SU-DHL-6 (cell line): ENCODE measurements at regions not wholly inside any gene's neighbourhood (a gene's known extent, or its start where the extent isn't known, plus 50 kb on each side); places are given as distances from the start of the nearest gene placed in this dataset.
"Not testable (repeated sequence)": the region's sequence is repeated elsewhere in the genome, so short reads cannot be mapped to it uniquely, and the experiment has no call there.

ENCODE experiments used
- H2AFZ ChIP-seq: fragments of 200-600 bp; sonication (generic); 2 replicates; pipeline ENCODE4 v1.6.1; 2014; ENCODE audit warnings: low read depth, mild to moderate bottlenecking, moderate library complexity, mixed read lengths, antibody characterized with exemption, low read length; ENCODE audit not compliant: severe bottlenecking
- H3F3A ChIP-seq: fragments of 200-600 bp; shearing (Covaris generic); 2 replicates; pipeline ENCODE4 v1.6.0; 2016; ENCODE audit warnings: antibody characterized with exemption, mild to moderate bottlenecking; ENCODE audit not compliant: insufficient read depth
- H3K27ac ChIP-seq: fragments of 200-600 bp; sonication (generic); 2 replicates; pipeline ENCODE4 v1.5.1; 2016; ENCODE audit warnings: low read depth, mild to moderate bottlenecking, low read length, moderate library complexity, mixed read lengths
- H3K27me3 ChIP-seq: fragments of 200-600 bp; sonication (generic), shearing (Covaris generic); 2 replicates; pipeline ENCODE4 v1.6.0; 2014; ENCODE audit warnings: mild to moderate bottlenecking, low read length
- H3K36me3 ChIP-seq: fragments of 200-600 bp; sonication (generic); 2 replicates; pipeline ENCODE4 v1.6.1; 2014; ENCODE audit warnings: mild to moderate bottlenecking, low read length, mixed read lengths
- H3K4me2 ChIP-seq: fragments of 300-600, 200-600 bp; shearing (Covaris generic), sonication (generic); 2 replicates; pipeline ENCODE4 v1.6.0; 2014; ENCODE audit warnings: low read length, low read depth, mild to moderate bottlenecking; ENCODE audit not compliant: poor library complexity, severe bottlenecking
- H3K4me3 ChIP-seq: fragments of 200-600 bp; sonication (generic); 2 replicates; pipeline ENCODE4 v1.5.1; 2014; ENCODE audit warnings: antibody characterized with exemption, low read length, mild to moderate bottlenecking, mixed read lengths; ENCODE audit not compliant: insufficient read depth, poor library complexity, severe bottlenecking
- H3K79me2 ChIP-seq: fragments of 200-600 bp; sonication (generic); 2 replicates; pipeline ENCODE4 v1.6.1; 2014; ENCODE audit warnings: mild to moderate bottlenecking, low read length, moderate library complexity; ENCODE audit not compliant: insufficient read depth
- H3K9ac ChIP-seq: fragments of 200-600 bp; sonication (generic); 2 replicates; pipeline ENCODE4 v1.7.0; 2014; ENCODE audit warnings: mild to moderate bottlenecking, low read length
- H3K9me2 ChIP-seq: fragments of 200-600 bp; sonication (generic); replicated peaks from 2 replicates; pipeline ENCODE4 v1.6.1; 2014; ENCODE audit warnings: low read length; ENCODE audit not compliant: insufficient read depth
- H3K9me3 ChIP-seq: fragments of 200-600 bp; sonication (generic); 2 replicates; pipeline ENCODE4 v1.6.1; 2014; ENCODE audit warnings: low read length, mixed read lengths; ENCODE audit not compliant: insufficient read depth
- H4K20me1 ChIP-seq: fragments of 200-600 bp; sonication (generic); 2 replicates; pipeline ENCODE4 v1.6.1; 2014; ENCODE audit warnings: low read depth, mild to moderate bottlenecking, antibody characterized with exemption, low read length, moderate library complexity, mixed read lengths
- EZH2phosphoT487 ChIP-seq: fragments of 200-600 bp; sonication (generic), shearing (Covaris generic); conservative IDR thresholded peaks from 2 replicates; pipeline ENCODE4 v1.6.1; 2018; ENCODE audit warnings: mild to moderate bottlenecking, antibody characterized with exemption, low read length, moderate library complexity, mixed read lengths
- TF ChIP-seq, protein P1 (sequence below): fragments of 200-600 bp; sonication (generic); IDR thresholded peaks from one replicate; pipeline ENCODE4 v1.5.1; 2017; ENCODE audit warnings: antibody characterized with exemption, mild to moderate bottlenecking, low read length, moderate library complexity; ENCODE audit not compliant: insufficient read depth, poor library complexity, severe bottlenecking

DNA sequence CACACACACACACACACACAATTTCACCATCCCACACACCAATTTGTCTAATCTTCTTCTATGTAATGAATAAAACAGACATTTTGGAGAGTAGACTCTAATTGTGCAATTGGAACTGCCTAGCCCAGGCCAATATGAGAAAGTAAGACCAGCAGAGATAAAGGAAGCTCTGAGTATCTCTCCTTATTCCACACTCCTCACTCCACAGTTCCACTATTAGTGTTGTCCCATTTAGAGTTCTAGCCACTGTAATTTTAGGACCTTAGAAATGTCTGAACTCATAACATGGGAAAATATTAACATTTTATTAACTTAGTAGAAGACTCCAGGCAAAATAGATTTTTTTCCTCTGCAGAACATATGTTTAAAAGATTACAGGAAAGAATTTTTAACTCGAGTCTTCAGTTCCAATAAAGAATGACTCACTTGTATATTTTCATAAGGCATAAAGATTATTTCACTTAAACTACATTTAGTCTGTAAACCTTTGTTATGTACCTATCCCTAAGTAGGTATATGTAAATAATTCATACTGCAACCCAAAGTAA, 297.6 kb upstream of the INTU start:
- H3K9ac ChIP-seq, result no peak overlapping the region
- no peaks in the 10 kb centered on the region for H3K27me3 ChIP-seq
- H4K20me1 ChIP-seq, result no peaks in the 10 kb centered on the region
- no peak for TF ChIP-seq EZH2phosphoT487
- TF ChIP-seq, protein P1, sequence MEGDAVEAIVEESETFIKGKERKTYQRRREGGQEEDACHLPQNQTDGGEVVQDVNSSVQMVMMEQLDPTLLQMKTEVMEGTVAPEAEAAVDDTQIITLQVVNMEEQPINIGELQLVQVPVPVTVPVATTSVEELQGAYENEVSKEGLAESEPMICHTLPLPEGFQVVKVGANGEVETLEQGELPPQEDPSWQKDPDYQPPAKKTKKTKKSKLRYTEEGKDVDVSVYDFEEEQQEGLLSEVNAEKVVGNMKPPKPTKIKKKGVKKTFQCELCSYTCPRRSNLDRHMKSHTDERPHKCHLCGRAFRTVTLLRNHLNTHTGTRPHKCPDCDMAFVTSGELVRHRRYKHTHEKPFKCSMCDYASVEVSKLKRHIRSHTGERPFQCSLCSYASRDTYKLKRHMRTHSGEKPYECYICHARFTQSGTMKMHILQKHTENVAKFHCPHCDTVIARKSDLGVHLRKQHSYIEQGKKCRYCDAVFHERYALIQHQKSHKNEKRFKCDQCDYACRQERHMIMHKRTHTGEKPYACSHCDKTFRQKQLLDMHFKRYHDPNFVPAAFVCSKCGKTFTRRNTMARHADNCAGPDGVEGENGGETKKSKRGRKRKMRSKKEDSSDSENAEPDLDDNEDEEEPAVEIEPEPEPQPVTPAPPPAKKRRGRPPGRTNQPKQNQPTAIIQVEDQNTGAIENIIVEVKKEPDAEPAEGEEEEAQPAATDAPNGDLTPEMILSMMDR, result no peak
- H2AFZ ChIP-seq, result no peak overlapping the region
- no peak overlapping the region for H3K4me3 ChIP-seq
- no peaks in the 10 kb centered on the region for H3K79me2 ChIP-seq
- H3F3A ChIP-seq, result no peaks in the 10 kb centered on the region
- H3K4me2 ChIP-seq, result no peak overlapping the region
- no peaks in the 10 kb centered on the region for H3K9me3 ChIP-seq
- no peak overlapping the region for H3K27ac ChIP-seq
- no peaks in the 10 kb centered on the region for H3K9me2 ChIP-seq
- H3K36me3 ChIP-seq, result no peaks in the 10 kb centered on the region

DNA sequence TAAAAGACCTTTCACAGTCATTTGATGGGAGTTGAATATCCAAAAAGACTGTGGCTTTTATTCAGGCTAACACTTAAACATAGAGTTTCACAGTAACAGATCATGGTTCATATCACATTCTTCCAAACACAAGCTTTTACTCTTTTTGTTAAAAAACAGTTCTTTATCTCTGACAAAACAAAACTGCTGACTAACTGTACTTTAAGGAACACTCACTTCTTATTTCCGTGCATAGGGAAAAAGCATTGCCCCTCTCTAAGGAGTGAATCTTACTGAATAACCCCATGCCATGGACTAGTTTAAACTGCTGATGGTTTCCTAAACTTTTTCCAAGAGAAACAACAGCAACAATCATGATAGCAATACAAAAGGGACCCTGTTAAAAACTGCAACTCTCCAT, 297.0 kb upstream of the INTU start:
- no peaks in the 10 kb centered on the region for H3K79me2 ChIP-seq
- no peak overlapping the region for H3K9ac ChIP-seq
- no peaks in the 10 kb centered on the region for H3F3A ChIP-seq
- no peaks in the 10 kb centered on the region for H4K20me1 ChIP-seq
- no peaks in the 10 kb centered on the region for H3K27me3 ChIP-seq
- no peaks in the 10 kb centered on the region for H3K9me2 ChIP-seq
- H3K36me3 ChIP-seq, result no peaks in the 10 kb centered on the region
- H3K9me3 ChIP-seq, result no peaks in the 10 kb centered on the region
- no peak overlapping the region for H3K4me3 ChIP-seq
- no peak overlapping the region for H2AFZ ChIP-seq
- H3K4me2 ChIP-seq, result no peak overlapping the region
- no peak overlapping the region for H3K27ac ChIP-seq
- no peak for TF ChIP-seq EZH2phosphoT487
- TF ChIP-seq, protein P1, result no peak

DNA sequence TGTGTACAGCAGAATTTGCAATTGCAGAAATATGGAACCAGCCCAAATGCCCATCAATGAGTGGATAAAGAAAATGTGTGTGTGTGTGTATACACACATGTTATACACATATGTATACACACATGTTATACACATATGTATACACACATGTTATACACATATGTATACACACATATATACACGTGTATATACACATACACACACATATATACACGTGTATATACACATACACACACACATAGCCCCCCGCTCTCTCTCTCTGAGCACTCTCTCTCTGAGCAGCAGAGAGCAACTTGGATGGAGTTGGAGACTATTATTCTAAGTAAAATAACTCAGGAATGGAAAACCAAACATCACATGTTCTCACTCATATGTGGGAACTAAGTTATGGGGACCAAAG, 289.6 kb upstream of the INTU start:
- H3K9me3 ChIP-seq, H4K20me1 ChIP-seq, H3K9ac ChIP-seq, H3K9me2 ChIP-seq, H3K36me3 ChIP-seq, H3K27me3 ChIP-seq, H3K4me2 ChIP-seq, H3K79me2 ChIP-seq, H3F3A ChIP-seq, H3K27ac ChIP-seq, H3K4me3 ChIP-seq, H2AFZ ChIP-seq: not testable (repeated sequence)

DNA sequence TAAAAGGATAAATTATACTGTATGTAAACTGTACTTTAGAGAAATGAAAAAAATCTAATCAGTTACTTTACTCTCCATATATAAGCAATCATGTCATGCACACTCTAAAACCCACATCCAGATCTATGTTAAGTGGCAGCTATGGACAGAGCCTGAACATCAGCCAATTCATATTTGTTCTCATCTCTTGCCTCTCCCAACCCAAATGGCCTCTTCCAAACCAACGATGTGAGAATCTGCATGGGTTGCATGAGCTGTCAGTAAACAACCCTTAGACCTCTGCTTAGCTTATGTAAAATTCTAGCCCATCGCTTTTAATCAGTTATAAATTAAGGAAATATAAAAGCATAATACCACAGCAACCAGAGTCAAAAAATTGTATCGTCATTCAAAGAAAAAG, 288.7 kb upstream of the INTU start:
- Histone ChIP-seq H3K4me2 (no peak overlapping the region), H2AFZ (no peak overlapping the region), H3K9me3 (no peaks in the 10 kb centered on the region), H3K27me3 (no peaks in the 10 kb centered on the region), H3K27ac (no peak overlapping the region), H3F3A (no peaks in the 10 kb centered on the region), H3K36me3 (no peaks in the 10 kb centered on the region), H3K79me2 (no peaks in the 10 kb centered on the region), H3K4me3 (no peak overlapping the region), H4K20me1 (no peaks in the 10 kb centered on the region), H3K9me2 (no peaks in the 10 kb centered on the region), H3K9ac (no peak overlapping the region)
- TF ChIP-seq EZH2phosphoT487, result no peak
- TF ChIP-seq, protein P1, result no peak
